Nephron (organoid): ENCODE measurements at regions not wholly inside any gene's neighbourhood (a gene's known extent, or its start where the extent isn't known, plus 50 kb on each side); places are given as distances from the start of the nearest gene placed in this dataset.

Source experiments
- H3K27ac Mint-ChIP-seq, 3 experiments: 2 replicates each; pipeline ENCODE4 v1.8.0; 2020; ENCODE audit warnings: mixed read lengths in 3 of 3, mild to moderate bottlenecking in 2 of 3, moderate library complexity in 1 of 3
- H3K27me3 Mint-ChIP-seq: 2 replicates; pipeline ENCODE4 v1.8.0; 2021; ENCODE audit warnings: low read depth, mild to moderate bottlenecking, moderate library complexity, mixed read lengths
- H3K36me3 Mint-ChIP-seq: 2 replicates; pipeline ENCODE4 v1.8.0; 2020; ENCODE audit warnings: low read depth, mixed read lengths
- H3K4me1 Mint-ChIP-seq: 2 replicates; pipeline ENCODE4 v1.8.0; 2020; ENCODE audit warnings: mixed read lengths
- H3K4me3 Mint-ChIP-seq, 3 experiments: 2 replicates each; pipeline ENCODE4 v1.8.0; 2020; ENCODE audit warnings: mild to moderate bottlenecking in 3 of 3, mixed read lengths in 3 of 3, moderate library complexity in 2 of 3
- H3K9me3 Mint-ChIP-seq: 2 replicates; pipeline ENCODE4 v1.8.0; 2020; ENCODE audit warnings: mixed read lengths
- CTCF ChIP-seq, 3 experiments: fragments of 200-600 bp; sonication (generic); IDR thresholded peaks; one replicate each; pipeline ENCODE4 v1.5.0; 2021; ENCODE audit warnings: antibody characterized with exemption in 3 of 3; ENCODE audit not compliant: unreplicated experiment in 3 of 3

DNA sequence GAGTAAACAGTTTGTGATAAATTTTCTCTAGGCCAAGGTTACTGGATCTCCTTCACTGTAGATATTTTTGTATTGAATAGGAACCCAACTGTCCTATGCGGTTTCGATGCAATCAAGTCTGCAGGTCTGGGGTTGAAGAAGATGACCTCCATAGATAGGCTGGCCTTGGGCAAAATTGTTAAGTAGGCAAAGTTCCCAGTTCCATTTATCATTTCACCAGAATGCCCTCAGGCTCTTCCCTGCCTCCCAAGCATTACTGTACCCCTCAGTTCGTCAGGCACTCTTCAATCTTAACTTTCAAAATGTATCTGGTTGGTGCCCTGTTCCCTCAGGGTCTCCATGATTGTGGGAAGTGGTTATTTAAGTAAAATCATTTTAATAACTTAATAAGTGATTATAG lies 1802.9 kb upstream of the WWC1 start:
- H3K27ac Mint-ChIP-seq: no peak overlapping the region
- no peak overlapping the region for H3K4me3 Mint-ChIP-seq
- no peaks in the 10 kb centered on the region for H3K4me1 Mint-ChIP-seq
- no peaks in the 10 kb centered on the region for H3K27me3 Mint-ChIP-seq
- H3K9me3 Mint-ChIP-seq: peaks cover 2% of the 10 kb centered on the region
- TF ChIP-seq CTCF (IDR thresholded peaks at IDR 0.05; ENCODE audit: unreplicated experiment in 3 of 3): no peak
- no peaks in the 10 kb centered on the region for H3K36me3 Mint-ChIP-seq

DNA sequence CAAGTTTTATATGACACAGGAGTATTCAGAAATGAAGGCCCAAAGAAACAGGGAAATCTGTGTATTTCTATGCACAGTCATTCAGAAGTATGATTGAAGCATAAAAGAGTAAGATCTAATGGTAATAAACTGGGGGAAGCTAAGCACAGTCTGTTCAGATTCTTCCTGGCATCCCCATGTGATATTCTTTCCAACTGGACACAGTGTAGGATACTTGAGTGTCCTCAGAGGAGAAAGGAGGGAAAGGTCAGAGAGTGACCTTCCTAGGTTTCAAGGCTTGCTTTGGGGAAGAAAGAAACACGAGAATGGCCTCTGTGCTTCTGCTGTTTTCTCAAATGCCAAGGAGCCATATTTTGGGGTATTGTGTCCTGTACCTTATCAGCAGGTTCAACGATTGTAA lies 1798.4 kb upstream of the WWC1 start:
- Mint-ChIP-seq H3K4me3 (no peak overlapping the region), H3K27ac (no peak overlapping the region), H3K36me3 (no peaks in the 10 kb centered on the region), H3K4me1 (peaks cover 7% of the 10 kb centered on the region), H3K27me3 (no peaks in the 10 kb centered on the region), H3K9me3 (no peaks in the 10 kb centered on the region)
- no peak for TF ChIP-seq CTCF (IDR thresholded peaks at IDR 0.05; ENCODE audit: unreplicated experiment in 3 of 3)

- no peaks in the 10 kb centered on the region for H3K9me3 Mint-ChIP-seq
- H3K27me3 Mint-ChIP-seq: no peaks in the 10 kb centered on the region
- no peak for TF ChIP-seq CTCF (IDR thresholded peaks at IDR 0.05; ENCODE audit: unreplicated experiment in 3 of 3)
- H3K36me3 Mint-ChIP-seq: no peaks in the 10 kb centered on the region
- H3K4me1 Mint-ChIP-seq: peaks cover 7% of the 10 kb centered on the region
- peak overlapping the region in 1 of 3 experiments; percentile 16 for H3K27ac Mint-ChIP-seq
- H3K4me3 Mint-ChIP-seq: no peak overlapping the region
These were observed 1797.8 kb upstream of the WWC1 start for GRCh38 chr5:166493612-166494011.

GRCh38 chr5:166497496-166498104 lies 1793.8 kb upstream of the WWC1 start:
- Mint-ChIP-seq H3K9me3 (no peaks in the 10 kb centered on the region), H3K4me3 (no peak overlapping the region), H3K27ac (peak overlapping the region; percentile 90 to 98 (median 97)), H3K27me3 (no peaks in the 10 kb centered on the region), H3K36me3 (no peaks in the 10 kb centered on the region), H3K4me1 (peaks cover 20% of the 10 kb centered on the region)
- no peak for TF ChIP-seq CTCF (IDR thresholded peaks at IDR 0.05; ENCODE audit: unreplicated experiment in 3 of 3)

- Mint-ChIP-seq H3K4me1 (peaks cover 20% of the 10 kb centered on the region), H3K9me3 (no peaks in the 10 kb centered on the region), H3K4me3 (no peak overlapping the region), H3K36me3 (no peaks in the 10 kb centered on the region), H3K27me3 (no peaks in the 10 kb centered on the region), H3K27ac (peak overlapping the region; percentile 40 to 77 (median 58))
- no peak for TF ChIP-seq CTCF (IDR thresholded peaks at IDR 0.05; ENCODE audit: unreplicated experiment in 3 of 3)
These were observed 1791.8 kb upstream of the WWC1 start for GRCh38 chr5:166499447-166500240.

- no peak overlapping the region for H3K4me3 Mint-ChIP-seq
- no peaks in the 10 kb centered on the region for H3K9me3 Mint-ChIP-seq
- peaks cover 13% of the 10 kb centered on the region for H3K4me1 Mint-ChIP-seq
- no peaks in the 10 kb centered on the region for H3K36me3 Mint-ChIP-seq
- no peak overlapping the region for H3K27ac Mint-ChIP-seq
- no peak for TF ChIP-seq CTCF (IDR thresholded peaks at IDR 0.05; ENCODE audit: unreplicated experiment in 3 of 3)
- no peaks in the 10 kb centered on the region for H3K27me3 Mint-ChIP-seq
These were observed 1787.9 kb upstream of the WWC1 start for GRCh38 chr5:166503506-166503905.
